HG03521 (cell line): ENCODE measurements at regions not wholly inside any gene's neighbourhood (a gene's known extent, or its start where the extent isn't known, plus 50 kb on each side); places are given as distances from the start of the nearest gene placed in this dataset.

Experiments used
- ATAC-seq: cut with Tn5 transposase; IDR thresholded peaks from one replicate; pipeline ENCODE4 v1.9.1; 2021; ENCODE audit warnings: mild to moderate bottlenecking, moderate library complexity; ENCODE audit not compliant: unreplicated experiment

GRCh38 chr1:87508247-87508787 lies 179.6 kb downstream of the LMO4 start:
- ATAC-seq = no peak

GRCh38 chr1:87510540-87510939 lies 181.9 kb downstream of the LMO4 start:
- ATAC-seq = no peak

- no peak for ATAC-seq
Observed at GRCh38 chr1:87511449-87511848, 182.8 kb downstream of the LMO4 start.

GRCh38 chr1:87512431-87512830 lies 183.8 kb downstream of the LMO4 start:
- ATAC-seq = no peak

DNA sequence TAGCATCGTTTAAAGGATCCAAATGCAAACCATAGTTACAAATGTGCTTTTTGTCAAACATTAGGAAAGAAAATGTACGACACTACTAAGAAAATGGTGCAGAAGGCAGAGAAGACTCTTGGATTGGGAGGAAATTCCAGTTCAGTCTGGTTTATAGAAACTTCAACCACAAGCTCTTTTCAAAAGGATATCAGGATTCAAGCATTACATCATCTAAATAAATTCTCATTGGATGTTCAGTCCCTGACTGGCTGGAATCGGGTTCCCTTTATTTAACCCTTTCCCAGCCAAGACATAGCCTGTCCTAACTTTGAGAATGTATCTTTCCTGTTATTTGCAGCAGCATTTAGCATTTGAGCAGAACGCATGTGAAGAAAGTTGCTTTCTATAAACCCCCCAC lies 184.6 kb downstream of the LMO4 start:
- no peak for ATAC-seq

- no peak for ATAC-seq
Observed at GRCh38 chr1:87513966-87514660, 185.4 kb downstream of the LMO4 start.

- no peak for ATAC-seq
Observed at GRCh38 chr1:87515781-87516180, 187.1 kb downstream of the LMO4 start.

- no peak for ATAC-seq
Observed at GRCh38 chr1:87518794-87519193, 190.1 kb downstream of the LMO4 start.

DNA sequence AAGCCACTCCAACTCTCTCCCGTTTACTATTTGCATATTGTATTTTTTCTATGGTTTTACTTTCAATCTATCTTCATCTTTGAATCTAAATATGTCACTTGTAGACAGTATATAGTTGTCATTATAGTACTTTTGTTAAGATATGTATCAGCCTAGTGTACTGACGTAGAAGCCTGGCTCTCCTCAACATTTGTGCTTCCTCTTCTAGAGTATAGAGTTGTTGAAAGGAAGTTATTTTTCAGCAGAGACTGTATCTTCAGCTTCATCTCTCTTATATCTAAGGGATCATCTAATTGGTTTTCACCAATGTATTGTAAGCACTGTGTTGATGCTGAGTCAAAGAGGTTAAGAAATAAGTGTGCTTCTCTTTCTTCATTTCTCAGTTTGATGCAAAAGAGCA lies 192.8 kb downstream of the LMO4 start:
- no peak for ATAC-seq

- no peak for ATAC-seq
Observed at GRCh38 chr1:87523466-87523865, 194.8 kb downstream of the LMO4 start.

GRCh38 chr1:87524021-87524754 lies 195.5 kb downstream of the LMO4 start:
- ATAC-seq = no peak

DNA sequence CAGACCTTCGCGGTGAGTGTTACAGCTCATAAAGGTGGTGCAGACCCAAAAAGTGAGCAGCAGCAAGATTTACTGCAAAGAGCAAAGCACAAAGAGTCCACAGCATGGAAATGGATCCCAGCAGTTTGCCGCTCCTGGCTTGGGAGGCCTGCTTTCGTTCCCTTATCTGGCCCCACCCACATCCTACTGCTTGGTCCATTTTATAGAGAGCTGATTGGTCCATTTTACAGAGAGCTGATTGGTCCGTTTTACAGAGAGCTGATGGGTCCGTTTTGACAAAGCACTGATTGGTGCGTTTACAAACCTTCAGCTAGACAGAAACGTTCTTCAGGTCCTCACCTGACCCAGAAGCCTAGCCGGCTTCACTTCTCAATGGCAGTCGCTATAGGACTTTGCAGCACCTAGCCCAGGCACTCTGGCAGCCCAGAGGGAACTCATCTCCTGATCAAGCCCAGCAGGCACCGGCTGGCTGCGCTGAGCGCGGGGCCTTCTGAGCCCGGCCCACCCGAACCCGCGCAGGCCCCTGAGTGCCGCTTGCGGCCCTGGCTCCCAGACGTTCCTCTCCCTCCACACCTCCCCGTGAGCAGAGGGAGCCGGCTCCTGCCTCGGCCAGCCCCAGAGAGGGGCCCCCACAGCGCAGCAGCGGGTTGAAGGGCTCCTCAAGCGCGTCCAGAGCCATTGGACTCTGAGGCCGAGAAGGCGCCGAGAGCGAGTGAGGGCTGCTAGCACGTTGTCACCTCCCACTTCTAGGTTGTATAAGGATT lies 200.3 kb downstream of the LMO4 start:
- no peak for ATAC-seq

DNA sequence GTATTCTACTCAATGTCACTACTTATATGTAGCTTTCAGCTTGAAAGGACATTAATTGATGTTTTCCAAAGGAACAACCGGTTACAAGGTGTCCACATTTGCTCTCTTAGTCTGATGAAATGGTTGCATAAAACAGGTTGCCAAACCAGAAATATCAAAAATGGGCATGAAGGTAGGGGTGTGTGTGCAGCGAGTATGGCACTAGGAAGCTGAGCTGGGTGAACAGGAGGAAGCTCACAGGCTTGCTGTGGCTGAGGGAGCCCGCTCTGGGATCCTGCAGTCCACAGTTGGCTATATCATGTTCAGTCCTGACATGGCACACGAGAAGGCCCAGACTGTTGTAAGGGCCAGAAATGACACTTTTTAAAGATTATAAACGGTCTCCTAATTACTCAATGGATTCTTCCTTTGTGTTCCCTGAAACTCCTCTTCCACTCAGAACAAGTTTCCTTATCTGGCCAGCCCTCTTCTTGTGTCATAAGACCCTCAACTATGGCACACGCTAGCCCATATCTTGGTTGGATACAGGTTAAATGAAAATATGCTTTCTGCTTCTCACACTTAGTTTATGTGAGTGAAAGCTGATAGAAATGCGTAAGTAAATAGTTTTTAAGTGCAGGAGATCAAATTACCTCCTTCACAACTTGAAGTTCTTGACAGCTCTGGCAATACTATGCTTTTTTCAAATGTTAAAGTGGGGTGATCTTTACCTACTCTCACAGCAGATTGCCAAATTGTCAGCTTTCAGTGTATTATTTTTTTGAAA lies 201.5 kb downstream of the LMO4 start:
- no peak for ATAC-seq

GRCh38 chr1:87535551-87535950 lies 206.9 kb downstream of the LMO4 start:
- ATAC-seq = no peak

- ATAC-seq = no peak
Observed at GRCh38 chr1:87539147-87539546, 210.5 kb downstream of the LMO4 start.

- ATAC-seq = no peak
Observed at GRCh38 chr1:87542697-87543096, 214.0 kb downstream of the LMO4 start.

DNA sequence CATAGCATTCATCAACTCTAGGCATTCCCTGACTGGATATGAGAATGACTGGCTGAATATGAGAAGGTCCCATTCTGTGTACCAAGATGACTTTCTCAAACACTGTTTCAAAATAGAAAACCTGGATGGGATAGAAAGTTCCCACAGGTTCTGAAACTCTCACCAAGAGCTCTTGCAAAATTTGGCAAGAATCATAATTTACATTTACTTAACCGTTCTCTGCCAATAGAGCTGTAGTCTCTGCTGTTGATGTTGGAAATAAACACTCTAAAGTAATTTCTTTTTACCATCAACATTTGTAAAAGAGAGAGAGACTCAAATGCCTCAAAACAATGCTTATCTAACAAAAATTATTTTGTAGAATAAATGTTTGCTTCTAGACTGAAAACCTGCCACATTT lies 221.1 kb downstream of the LMO4 start:
- ATAC-seq = no peak

- ATAC-seq = no peak
Observed at GRCh38 chr1:87553511-87553910, 224.8 kb downstream of the LMO4 start.

GRCh38 chr1:87555366-87555765 lies 226.7 kb downstream of the LMO4 start:
- no peak for ATAC-seq

DNA sequence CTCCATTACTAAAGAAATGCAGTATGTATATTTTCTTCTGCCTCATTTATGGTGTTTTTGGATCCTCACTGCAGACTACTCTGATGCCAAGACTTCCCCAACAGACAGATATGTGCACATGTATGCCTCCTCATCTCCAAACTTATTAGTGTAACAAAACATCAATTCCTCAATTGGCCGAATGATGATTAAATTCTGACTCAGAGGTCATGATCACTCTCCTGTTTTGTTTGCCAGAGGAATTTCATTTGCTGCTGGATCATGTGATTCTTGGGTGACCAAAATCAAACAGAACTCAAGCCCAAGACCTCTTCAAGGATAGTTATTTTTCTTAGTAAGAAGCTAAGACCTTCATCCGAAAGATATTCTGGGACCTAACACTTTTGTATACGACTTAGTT lies 227.6 kb downstream of the LMO4 start:
- ATAC-seq = no peak

DNA sequence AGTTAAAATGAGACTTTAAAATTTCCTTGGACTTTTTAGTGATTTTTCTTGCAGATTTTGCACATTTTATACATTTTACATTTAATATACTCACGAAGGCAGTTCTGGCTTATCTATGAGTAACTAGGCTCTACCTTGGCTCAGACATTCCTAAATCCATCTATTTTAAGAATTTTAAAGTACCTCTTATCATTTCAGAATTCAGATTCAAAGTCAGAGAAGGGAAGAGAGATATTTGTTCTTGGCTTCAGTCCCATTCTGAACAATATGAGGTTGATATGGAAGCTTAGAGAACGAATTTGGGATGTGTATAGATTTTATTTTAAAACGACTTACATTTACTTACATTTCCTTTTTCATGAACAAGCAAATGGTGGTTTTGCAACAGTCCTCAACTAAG lies 230.2 kb downstream of the LMO4 start:
- no peak for ATAC-seq
